Hematopoietic multipotent progenitor cell (in vitro differentiated cells): ENCODE measurements at regions not wholly inside any gene's neighbourhood (a gene's known extent, or its start where the extent isn't known, plus 50 kb on each side); places are given as distances from the start of the nearest gene placed in this dataset.
"Not testable (repeated sequence)": the region's sequence is repeated elsewhere in the genome, so short reads cannot be mapped to it uniquely, and the experiment has no call there.

ENCODE experiments used
- DNase-seq, 3 donors: peaks; one replicate each; pipeline ENCODE4 v3.0.0-alpha.2; 2011 to 2015; ENCODE audit warnings: low read depth in 2 of 3, low spot score in 2 of 3

DNA sequence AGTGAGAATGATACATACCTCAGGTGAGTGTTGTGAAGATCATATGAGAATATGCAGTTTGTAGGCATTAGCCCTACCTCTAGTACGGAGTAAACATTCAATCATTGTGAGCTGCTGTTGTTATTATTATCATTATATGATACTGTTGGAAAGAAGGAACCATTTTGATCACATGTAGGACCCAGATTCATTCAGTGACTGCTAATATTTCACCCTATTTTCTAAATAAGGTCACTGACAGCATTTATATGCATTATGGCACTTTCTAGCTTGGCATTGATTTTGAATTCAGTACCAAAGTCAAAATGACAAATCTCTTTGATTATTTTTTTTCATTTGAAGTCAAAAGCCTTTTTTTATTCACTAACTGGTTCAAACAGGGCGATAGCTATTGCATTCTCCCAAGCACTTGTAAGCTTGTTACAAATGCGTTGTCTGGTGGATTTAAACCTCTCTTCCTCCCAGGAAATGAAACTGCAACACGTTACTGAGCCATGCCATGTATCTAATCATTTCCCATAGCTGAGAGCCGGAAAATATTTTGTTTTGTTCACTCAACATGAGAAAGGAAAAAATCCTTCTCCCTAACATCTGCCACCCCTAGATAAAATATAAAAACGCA, 320.8 kb upstream of the SGCD start:
- no peak for DNase-seq

- DNase-seq: no peak
Measured at GRCh38 chr5:156008844-156009243, 318.1 kb upstream of the SGCD start.

DNA sequence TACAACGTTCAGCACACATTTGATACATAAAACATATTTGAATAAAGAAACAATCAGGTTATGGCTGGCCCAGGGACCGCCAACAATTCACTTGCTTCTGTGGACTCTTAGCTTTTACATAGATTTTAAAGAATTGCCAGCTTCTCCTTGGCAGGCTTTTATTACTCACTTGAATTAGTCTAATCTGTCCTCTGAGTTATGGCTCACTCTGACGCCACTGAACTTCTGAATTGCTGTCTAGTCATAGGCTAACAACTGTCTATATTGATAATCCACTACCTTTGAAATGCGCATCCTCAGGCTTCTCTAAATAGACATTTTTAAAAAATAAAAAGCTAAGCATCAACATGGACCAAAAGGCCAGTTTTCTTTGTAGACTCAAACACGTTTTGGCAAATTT, 317.4 kb upstream of the SGCD start:
- no peak for DNase-seq

- no peak for DNase-seq
Measured at GRCh38 chr5:156015137-156015536, 311.8 kb upstream of the SGCD start.

- DNase-seq: no peak
Measured at GRCh38 chr5:156019130-156019529, 307.8 kb upstream of the SGCD start.

DNA sequence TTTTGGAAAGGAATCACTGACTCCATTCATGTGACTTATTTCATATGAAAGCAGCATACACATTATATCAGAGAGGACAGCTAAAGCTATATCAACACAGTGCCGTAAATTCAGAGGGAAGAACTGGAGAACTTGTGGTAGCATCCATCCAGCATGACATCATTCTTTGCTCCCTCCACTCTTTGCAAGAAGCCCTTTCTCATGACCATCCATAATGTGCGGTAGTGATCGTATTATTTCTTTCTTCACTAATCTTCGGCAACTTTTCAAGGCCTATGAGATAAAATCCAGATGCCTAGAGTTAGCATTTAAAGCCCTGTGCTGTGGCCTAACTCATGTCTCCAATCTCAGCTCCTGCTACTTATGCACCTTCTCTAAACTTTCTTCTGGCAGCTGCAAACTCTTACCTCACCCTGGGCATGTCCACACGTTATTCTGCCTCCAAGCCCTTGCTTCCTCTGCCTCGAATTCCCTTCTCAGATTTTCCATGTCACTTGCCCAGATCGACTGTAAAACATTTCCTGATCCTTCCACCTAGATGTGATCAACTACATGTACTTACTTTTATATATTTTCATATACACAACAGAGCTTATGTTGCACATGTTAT, 307.3 kb upstream of the SGCD start:
- no peak for DNase-seq

GRCh38 chr5:156020647-156021046, 306.3 kb upstream of the SGCD start:
- no peak for DNase-seq

DNA sequence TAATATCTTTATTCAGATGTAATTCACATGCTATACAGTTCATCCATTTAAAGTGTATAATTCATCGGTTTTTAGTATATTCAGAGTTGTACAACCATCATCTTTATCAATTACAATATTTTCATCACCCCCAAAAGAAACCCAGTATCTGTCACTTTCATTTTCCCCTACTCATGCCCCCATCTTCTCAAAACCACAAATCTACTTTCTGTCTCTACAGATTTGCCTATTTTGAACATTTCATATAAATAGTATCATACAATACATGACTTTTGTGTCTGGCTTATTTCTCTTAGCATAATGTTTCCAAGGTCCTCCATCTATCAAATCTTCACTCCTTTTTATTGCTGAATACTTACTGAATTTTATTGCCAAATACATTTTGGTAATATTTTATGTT, 305.1 kb upstream of the SGCD start:
- DNase-seq: no peak

- no peak for DNase-seq
Measured at GRCh38 chr5:156025656-156026055, 301.3 kb upstream of the SGCD start.

- no peak for DNase-seq
Measured at GRCh38 chr5:156031181-156031580, 295.8 kb upstream of the SGCD start.

DNA sequence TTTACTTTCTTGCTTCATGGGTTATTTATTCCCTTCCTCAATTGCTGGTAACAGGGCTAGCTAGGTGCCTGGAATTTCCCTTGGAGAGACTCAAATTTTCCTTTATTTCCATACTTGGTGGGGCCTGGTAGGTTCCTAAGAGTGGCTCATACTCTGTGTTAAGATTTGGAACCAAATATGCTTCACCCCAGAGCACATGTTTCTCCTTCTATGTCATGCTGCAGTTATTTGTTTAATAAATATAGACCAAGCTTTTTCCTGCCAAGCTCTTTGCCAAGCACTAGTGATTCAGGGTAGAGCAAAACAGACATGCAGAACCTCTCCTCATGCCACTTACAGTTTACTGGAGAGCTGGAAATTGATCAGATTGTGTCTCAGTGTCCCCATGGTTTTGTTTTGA, 290.3 kb upstream of the SGCD start:
- DNase-seq: no peak

DNA sequence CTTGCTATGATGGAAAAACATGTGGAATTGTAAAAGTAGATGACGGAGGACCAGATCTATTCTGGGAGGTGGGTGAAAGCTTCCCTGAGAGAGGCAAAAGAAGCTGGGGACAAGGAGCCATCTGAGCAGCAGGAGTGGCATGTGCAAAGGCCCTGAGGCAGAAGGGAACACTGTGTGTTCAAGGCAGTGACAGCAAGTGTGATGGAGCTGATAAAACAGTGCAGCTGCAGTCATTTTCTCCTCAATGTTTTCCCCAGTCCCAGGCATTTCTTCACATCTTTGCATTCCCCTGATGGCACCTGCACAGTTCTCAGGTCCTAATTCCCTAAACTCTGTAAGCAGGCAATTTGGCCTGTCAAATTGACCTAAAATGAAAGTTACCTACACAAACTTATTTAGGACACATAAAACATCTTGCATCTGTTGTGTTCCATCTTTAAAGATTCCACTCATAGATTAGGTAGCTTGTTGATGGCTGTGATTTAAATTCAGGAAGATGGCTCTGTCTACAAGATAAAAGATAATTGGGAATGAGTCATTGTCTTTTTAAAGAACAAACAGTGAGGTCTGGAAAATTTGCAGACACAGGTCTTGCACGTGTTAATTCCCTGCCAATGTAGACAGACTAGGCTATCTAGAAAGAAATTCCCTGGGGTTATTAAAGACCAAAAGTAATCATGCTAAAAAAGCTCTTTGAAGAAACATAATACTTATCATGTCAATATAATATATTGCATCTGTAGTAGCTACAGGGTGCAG, 289.6 kb upstream of the SGCD start:
- no peak for DNase-seq

GRCh38 chr5:156042726-156043125, 284.2 kb upstream of the SGCD start:
- no peak for DNase-seq

DNA sequence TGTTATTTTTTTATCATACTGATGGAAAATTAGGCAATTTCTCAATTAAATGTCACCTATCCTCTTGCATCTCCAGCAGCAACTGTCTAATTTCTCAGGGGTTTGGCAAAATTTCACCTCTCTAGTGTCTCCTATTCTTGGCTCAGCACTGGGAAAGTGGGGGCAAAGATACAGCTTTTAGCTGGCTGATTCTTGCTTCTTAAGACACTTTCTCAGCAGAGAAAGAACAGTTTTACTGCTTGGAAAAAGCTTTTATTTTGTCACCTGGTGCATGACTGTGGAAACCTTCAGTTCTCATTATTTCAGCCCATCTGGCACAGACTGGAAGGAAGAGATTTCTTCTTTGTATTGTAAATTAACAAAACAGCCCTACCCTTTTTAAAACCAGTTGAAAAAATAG, 283.6 kb upstream of the SGCD start:
- DNase-seq: no peak

GRCh38 chr5:156051972-156052371, 275.0 kb upstream of the SGCD start:
- DNase-seq: no peak

DNA sequence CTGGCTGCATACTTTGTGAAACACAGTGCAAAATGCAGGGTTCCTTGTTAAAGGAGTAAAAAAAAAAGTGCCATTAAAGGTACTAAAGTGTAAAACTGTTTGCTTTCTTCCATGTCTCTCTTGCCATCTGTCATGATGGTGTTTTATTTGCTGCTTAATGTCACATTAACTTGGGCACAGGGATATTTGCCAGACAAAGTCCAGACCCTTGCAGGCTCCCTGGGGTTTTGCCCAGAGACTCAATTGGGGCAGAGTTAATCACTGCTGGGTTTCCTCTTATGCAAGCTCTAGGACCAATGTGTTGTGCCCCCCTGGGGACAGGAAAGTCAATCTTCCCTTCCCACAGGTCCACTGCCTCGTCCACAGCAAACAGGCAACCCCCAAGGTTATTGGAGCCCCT, 274.3 kb upstream of the SGCD start:
- no peak for DNase-seq

GRCh38 chr5:156053056-156053455, 273.9 kb upstream of the SGCD start:
- no peak for DNase-seq

GRCh38 chr5:156076912-156077311, 250.1 kb upstream of the SGCD start:
- no peak for DNase-seq

GRCh38 chr5:156087577-156088110, 239.3 kb upstream of the SGCD start:
- DNase-seq: no peak

GRCh38 chr5:156089955-156090940, 236.7 kb upstream of the SGCD start:
- not testable (repeated sequence) for DNase-seq

GRCh38 chr5:156093024-156093423, 233.9 kb upstream of the SGCD start:
- DNase-seq: no peak
